Mesothelial cell of epicardium (in vitro differentiated cells): ENCODE measurements at regions not wholly inside any gene's neighbourhood (a gene's known extent, or its start where the extent isn't known, plus 50 kb on each side); places are given as distances from the start of the nearest gene placed in this dataset.
A peak's percentile ranks its signal among the peaks of the same experiment; 100 is the strongest.

ENCODE experiments used
- DNase-seq, 2 experiments: peaks; one replicate each; pipeline ENCODE4 v3.0.0; 2021; ENCODE audit warnings: low spot score in 2 of 2; ENCODE audit not compliant: unreplicated experiment in 2 of 2
- H3K27ac Mint-ChIP-seq: 2 replicates; pipeline ENCODE4 v1.8.0; 2021; ENCODE audit warnings: mixed read lengths
- H3K27me3 Mint-ChIP-seq: 2 replicates; pipeline ENCODE4 v1.8.0; 2021; ENCODE audit warnings: low read depth, mixed read lengths
- H3K36me3 Mint-ChIP-seq: 2 replicates; pipeline ENCODE4 v1.8.0; 2021; ENCODE audit warnings: mixed read lengths
- H3K4me1 Mint-ChIP-seq: 2 replicates; pipeline ENCODE4 v1.8.0; 2021; ENCODE audit warnings: mixed read lengths
- H3K4me3 Mint-ChIP-seq: 2 replicates; pipeline ENCODE4 v1.8.0; 2021; ENCODE audit warnings: mild to moderate bottlenecking, moderate library complexity, mixed read lengths
- H3K9me3 Mint-ChIP-seq: 2 replicates; pipeline ENCODE4 v1.8.0; 2021; ENCODE audit warnings: mixed read lengths
- TF ChIP-seq, protein P1 (sequence below): fragments of 200-600 bp; sonication (generic); IDR thresholded peaks from one replicate; pipeline ENCODE4 v1.5.0; 2021; ENCODE audit warnings: antibody characterized with exemption; ENCODE audit not compliant: unreplicated experiment

DNA sequence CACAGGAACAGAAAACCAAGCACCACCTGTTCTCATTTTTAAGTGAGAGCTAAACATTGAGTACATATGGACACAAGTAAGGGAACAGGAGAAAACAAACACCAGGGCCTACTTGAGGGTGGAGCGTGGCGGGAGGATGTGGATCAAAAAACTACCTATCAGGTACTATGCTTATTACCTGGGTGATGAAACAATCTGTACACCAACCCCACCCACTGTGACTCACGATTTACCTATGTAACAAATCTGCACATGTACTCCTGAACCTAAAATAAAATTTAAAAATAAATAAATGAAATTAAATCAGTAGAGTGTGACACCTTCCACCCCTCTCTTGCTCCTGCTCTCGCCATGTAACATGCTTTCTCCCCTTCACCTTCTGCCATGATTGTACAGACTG lies 615.5 kb downstream of the RPL10L start:
- Mint-ChIP-seq H3K4me1 (no peaks in the 10 kb centered on the region), H3K27ac (no peak overlapping the region), H3K36me3 (no peaks in the 10 kb centered on the region), H3K27me3 (no peaks in the 10 kb centered on the region), H3K9me3 (peaks cover 6% of the 10 kb centered on the region), H3K4me3 (no peak overlapping the region)
- no peak for DNase-seq
- TF ChIP-seq, protein P1, sequence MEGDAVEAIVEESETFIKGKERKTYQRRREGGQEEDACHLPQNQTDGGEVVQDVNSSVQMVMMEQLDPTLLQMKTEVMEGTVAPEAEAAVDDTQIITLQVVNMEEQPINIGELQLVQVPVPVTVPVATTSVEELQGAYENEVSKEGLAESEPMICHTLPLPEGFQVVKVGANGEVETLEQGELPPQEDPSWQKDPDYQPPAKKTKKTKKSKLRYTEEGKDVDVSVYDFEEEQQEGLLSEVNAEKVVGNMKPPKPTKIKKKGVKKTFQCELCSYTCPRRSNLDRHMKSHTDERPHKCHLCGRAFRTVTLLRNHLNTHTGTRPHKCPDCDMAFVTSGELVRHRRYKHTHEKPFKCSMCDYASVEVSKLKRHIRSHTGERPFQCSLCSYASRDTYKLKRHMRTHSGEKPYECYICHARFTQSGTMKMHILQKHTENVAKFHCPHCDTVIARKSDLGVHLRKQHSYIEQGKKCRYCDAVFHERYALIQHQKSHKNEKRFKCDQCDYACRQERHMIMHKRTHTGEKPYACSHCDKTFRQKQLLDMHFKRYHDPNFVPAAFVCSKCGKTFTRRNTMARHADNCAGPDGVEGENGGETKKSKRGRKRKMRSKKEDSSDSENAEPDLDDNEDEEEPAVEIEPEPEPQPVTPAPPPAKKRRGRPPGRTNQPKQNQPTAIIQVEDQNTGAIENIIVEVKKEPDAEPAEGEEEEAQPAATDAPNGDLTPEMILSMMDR = no peak

DNA sequence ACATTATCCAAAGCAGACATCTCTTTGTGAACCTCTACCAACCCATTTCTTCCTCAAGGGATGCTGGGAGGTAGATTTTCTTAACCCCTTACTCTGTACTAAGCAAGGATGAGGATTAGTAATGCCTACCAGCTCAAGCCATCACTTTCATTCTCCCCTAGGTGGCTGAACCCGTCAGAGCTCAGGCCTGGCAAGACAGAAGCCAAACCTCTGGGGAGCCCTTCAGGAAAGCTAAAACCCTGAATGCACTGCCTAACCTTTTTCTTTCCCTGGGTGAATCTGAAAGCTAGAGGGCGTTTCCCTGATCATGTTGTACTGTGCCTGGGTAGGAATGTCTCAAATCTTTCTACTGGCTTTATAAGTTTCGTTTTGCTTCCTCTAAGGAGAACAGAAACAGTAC lies 617.3 kb downstream of the RPL10L start:
- H3K4me3 Mint-ChIP-seq = no peak overlapping the region
- no peak for DNase-seq
- no peaks in the 10 kb centered on the region for H3K36me3 Mint-ChIP-seq
- no peaks in the 10 kb centered on the region for H3K4me1 Mint-ChIP-seq
- TF ChIP-seq, protein P1 = no peak
- H3K9me3 Mint-ChIP-seq = peaks cover 6% of the 10 kb centered on the region
- no peaks in the 10 kb centered on the region for H3K27me3 Mint-ChIP-seq
- H3K27ac Mint-ChIP-seq = no peak overlapping the region

DNA sequence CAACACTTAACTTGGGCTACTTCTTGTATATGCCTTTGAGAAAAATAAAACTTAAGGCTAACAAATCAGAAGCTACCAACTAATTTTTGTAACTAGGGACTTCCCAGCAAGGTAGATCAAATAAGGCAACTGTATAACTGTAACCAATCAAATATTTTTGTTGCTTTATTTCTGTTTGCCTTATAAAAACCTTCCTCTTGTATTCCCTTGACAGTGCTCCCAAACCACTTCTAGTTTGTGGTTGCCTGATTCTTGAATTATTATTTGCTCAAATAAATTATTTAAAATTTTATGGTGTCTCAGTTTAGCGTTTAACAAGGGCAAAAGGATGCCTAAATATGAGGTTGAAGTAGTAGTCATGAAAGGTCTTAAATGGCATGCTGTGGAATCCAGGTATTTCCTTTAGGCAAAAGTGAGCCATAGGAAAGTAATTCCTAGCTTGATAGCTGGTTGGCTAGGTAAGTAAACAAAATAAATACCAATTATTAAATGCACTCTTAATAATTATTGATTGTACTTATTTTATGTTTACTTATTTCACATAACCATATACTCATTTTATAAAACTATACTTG lies 632.6 kb downstream of the RPL10L start:
- no peaks in the 10 kb centered on the region for H3K36me3 Mint-ChIP-seq
- no peaks in the 10 kb centered on the region for H3K4me1 Mint-ChIP-seq
- no peak overlapping the region for H3K27ac Mint-ChIP-seq
- H3K9me3 Mint-ChIP-seq = peaks cover under 1% of the 10 kb centered on the region
- no peak overlapping the region for H3K4me3 Mint-ChIP-seq
- TF ChIP-seq, protein P1 = no peak
- no peaks in the 10 kb centered on the region for H3K27me3 Mint-ChIP-seq
- no peak for DNase-seq

DNA sequence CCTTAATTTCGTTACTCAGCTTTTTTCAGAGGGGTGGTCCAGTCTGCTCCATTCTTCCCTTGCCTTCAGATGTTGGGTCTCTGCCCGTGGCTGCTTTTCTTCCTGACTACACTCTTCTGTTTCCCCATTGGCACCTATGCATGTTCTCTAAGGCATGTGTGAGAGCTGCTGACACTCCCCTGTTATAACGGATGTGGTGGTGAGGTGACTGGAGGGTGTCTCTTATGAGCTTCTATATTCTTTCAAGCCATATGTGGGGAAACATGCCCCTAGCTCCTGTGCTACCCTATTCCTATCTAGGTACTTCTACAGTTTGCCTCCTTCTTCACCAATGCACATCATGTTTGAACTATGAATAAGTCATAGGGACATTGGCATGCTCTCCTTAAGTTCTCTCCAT lies 643.2 kb downstream of the RPL10L start:
- TF ChIP-seq, protein P1 = no peak
- DNase-seq = no peak
- Mint-ChIP-seq H3K27me3 (no peaks in the 10 kb centered on the region), H3K4me3 (no peak overlapping the region), H3K36me3 (no peaks in the 10 kb centered on the region), H3K4me1 (peaks cover 5% of the 10 kb centered on the region), H3K9me3 (peaks cover 21% of the 10 kb centered on the region), H3K27ac (no peak overlapping the region)

DNA sequence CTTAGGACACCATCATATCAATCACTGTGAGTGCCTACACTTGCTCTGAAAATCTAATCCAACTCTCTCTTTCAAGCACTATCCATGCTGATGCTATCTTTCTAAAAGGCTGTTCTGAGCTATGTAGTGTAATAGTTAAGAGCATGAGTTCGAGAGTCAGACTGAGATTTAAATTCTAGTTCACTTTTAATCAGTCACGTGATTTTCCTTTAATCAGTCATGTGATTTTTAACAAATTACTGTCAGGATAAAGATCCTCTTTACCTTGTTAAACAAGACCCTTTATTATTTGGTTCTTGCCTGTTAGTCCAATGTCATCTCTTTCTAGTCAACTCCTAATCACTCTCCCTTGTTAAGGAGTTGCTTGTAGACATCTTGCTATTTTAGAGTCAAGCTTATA lies 653.0 kb downstream of the RPL10L start:
- Mint-ChIP-seq H3K4me3 (no peak overlapping the region), H3K9me3 (no peaks in the 10 kb centered on the region), H3K36me3 (no peaks in the 10 kb centered on the region), H3K27ac (no peak overlapping the region), H3K4me1 (no peaks in the 10 kb centered on the region), H3K27me3 (no peaks in the 10 kb centered on the region)
- DNase-seq = no peak
- TF ChIP-seq, protein P1 = no peak

DNA sequence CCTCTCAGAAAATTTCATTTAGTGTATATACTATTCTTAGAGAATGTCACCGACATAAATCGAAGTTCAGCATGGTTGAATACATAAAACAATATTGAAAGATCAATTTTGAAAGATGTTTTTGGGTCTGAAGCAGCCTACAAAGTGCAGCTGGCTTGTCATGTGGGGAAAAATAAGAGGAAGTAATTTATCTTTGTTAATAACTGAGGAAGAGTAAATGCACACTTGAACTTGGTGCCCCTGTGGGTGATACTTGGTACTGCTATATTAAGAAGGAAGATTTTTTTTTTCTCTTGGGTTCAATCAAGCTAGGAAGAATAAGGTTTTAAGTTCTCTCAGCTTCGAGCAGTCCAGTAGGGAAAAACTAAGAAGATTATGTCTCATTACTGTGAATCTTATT lies 661.3 kb downstream of the RPL10L start:
- no peak overlapping the region for H3K4me3 Mint-ChIP-seq
- no peak for DNase-seq
- no peak overlapping the region for H3K27ac Mint-ChIP-seq
- H3K9me3 Mint-ChIP-seq = peaks cover 3% of the 10 kb centered on the region
- H3K36me3 Mint-ChIP-seq = no peaks in the 10 kb centered on the region
- no peaks in the 10 kb centered on the region for H3K27me3 Mint-ChIP-seq
- no peaks in the 10 kb centered on the region for H3K4me1 Mint-ChIP-seq
- TF ChIP-seq, protein P1 = peak; percentile 83
